Ovary (tissue), 7 donors: ENCODE measurements at regions not wholly inside any gene's neighbourhood (a gene's known extent, or its start where the extent isn't known, plus 50 kb on each side); places are given as distances from the start of the nearest gene placed in this dataset.

ENCODE experiments used
- DNase-seq, 5 donors: peaks; one replicate each; pipeline ENCODE4 v3.0.0-alpha.2; 2019 to 2020
- H3K27ac ChIP-seq, 2 donors: fragments of 200-600 bp; one replicate each; pipeline versions ENCODE4 v1.5.1 to v1.8.0; 2019 to 2022
- H3K27me3 ChIP-seq: fragments of 200-600 bp; one replicate; pipeline ENCODE4 v1.8.0; 2022
- H3K36me3 ChIP-seq: fragments of 200-600 bp; sonication (generic); one replicate; pipeline ENCODE4 v1.5.1; 2019
- H3K4me1 ChIP-seq: one replicate; pipeline ENCODE4 v1.8.1; 2013; ENCODE audit warnings: mild to moderate bottlenecking, moderate library complexity; ENCODE audit not compliant: insufficient read depth
- H3K4me3 ChIP-seq: fragments of 200-600 bp; sonication (generic); one replicate; pipeline ENCODE4 v1.5.1; 2017
- H3K9me3 ChIP-seq, 2 donors: fragments of 200-600 bp in 1 of 2; sonication (generic) in 1 of 2; one replicate each; pipeline versions ENCODE4 v1.5.1 to v1.8.1; 2013 to 2019; ENCODE audit warnings: mild to moderate bottlenecking in 1 of 2, moderate library complexity in 1 of 2
- CTCF ChIP-seq, 3 donors: fragments of 450-650 bp in 2 of 3; fragments of 200-600 bp in 1 of 3; IDR thresholded peaks; one replicate each; pipeline versions ENCODE4 v1.5.1 to v1.8.0; 2016 to 2022; ENCODE audit warnings: antibody characterized with exemption in 3 of 3, mild to moderate bottlenecking in 1 of 3
- EP300 ChIP-seq: sonication (generic); formaldehyde crosslinking; IDR thresholded peaks from one replicate; pipeline ENCODE4 v1.6.1; 2017; ENCODE audit warnings: antibody characterized with exemption
- POLR2A ChIP-seq: fragments of 450-650 bp; IDR thresholded peaks from one replicate; pipeline ENCODE4 v1.6.1; 2017; ENCODE audit warnings: antibody characterized with exemption, mild to moderate bottlenecking, moderate library complexity
- WGBS, 3 donors: extraction: QIAGEN DNeasy Blood & Tissue Kit in 1 of 3; methylation state at CpG; one replicate each; pipeline versions ENCODE4 v1.1.5 to v1.1.7; 2013 to 2017; 5-methylcytosine and 5-hydroxymethylcytosine counted together
- intact Hi-C, 4 donors: fragments of 100-400 bp; cut with DNase I; formaldehyde crosslinking; loops; one replicate each; pipeline versions ENCODE4 v1.11.0 to v1.15.1; 2022 to 2023
- donor health status: DM: no; HTN: no; CAD: no; lungs with moderate emphysema.
- donor health status: DM: no; HTN: no; CAD: no.
- donor health status: Bipolar disorder and iron deficiency.
- donor health status: DM: no; HTN: no; CAD: no.
- donor health status: DM: yes; HTN: yes; CAD: no.

- H3K4me1 ChIP-seq = no peaks in the 10 kb centered on the region
- no peaks in the 10 kb centered on the region for H3K36me3 ChIP-seq
- DNase-seq = no peak
- no peak for TF ChIP-seq CTCF (IDR thresholded peaks at IDR 0.05)
- no peak for TF ChIP-seq POLR2A
- no peak for TF ChIP-seq EP300
- no peaks in the 10 kb centered on the region for H3K9me3 ChIP-seq
- H3K27me3 ChIP-seq = no peaks in the 10 kb centered on the region
- intact Hi-C loops = no loop called here
- H3K27ac ChIP-seq = no peak overlapping the region
- H3K4me3 ChIP-seq = no peak overlapping the region
Measured at GRCh38 chrX:149097786-149098185, 407.3 kb downstream of the IDS start.

GRCh38 chrX:149092179-149092578 is 412.9 kb downstream of the IDS start:
- H3K4me3 ChIP-seq = no peak overlapping the region
- H3K27ac ChIP-seq = no peak overlapping the region
- no peaks in the 10 kb centered on the region for H3K27me3 ChIP-seq
- 54 to 57% (median 56%) methylated on average over 3 of the region's 3 CpGs for WGBS, 3 donors
- no peaks in the 10 kb centered on the region for H3K9me3 ChIP-seq
- intact Hi-C loops = no loop called here
- no peak for DNase-seq
- no peaks in the 10 kb centered on the region for H3K4me1 ChIP-seq
- H3K36me3 ChIP-seq = no peaks in the 10 kb centered on the region
- TF ChIP-seq EP300 (no peak), POLR2A (no peak), CTCF (IDR thresholded peaks at IDR 0.05) (no peak)

- Histone ChIP-seq H3K9me3 (no peaks in the 10 kb centered on the region), H3K4me1 (no peaks in the 10 kb centered on the region), H3K27me3 (no peaks in the 10 kb centered on the region), H3K4me3 (no peak overlapping the region), H3K27ac (no peak overlapping the region), H3K36me3 (no peaks in the 10 kb centered on the region)
- intact Hi-C loops = no loop called here
- no peak for DNase-seq
- no peak for TF ChIP-seq EP300
- no peak for TF ChIP-seq POLR2A
- no peak for TF ChIP-seq CTCF (IDR thresholded peaks at IDR 0.05)
- WGBS, 3 donors = 67 to 77% (median 68%) methylated on average over 5 of the region's 5 CpGs
Measured at GRCh38 chrX:149079805-149080406, 425.2 kb downstream of the IDS start.

- Histone ChIP-seq H3K27me3 (no peaks in the 10 kb centered on the region), H3K9me3 (no peaks in the 10 kb centered on the region), H3K36me3 (no peaks in the 10 kb centered on the region), H3K4me1 (no peaks in the 10 kb centered on the region), H3K4me3 (no peak overlapping the region), H3K27ac (no peak overlapping the region)
- intact Hi-C loops = no loop called here
- peak in 1 of 5 donors; percentile 15 for DNase-seq
- TF ChIP-seq POLR2A = no peak
- TF ChIP-seq EP300 = no peak
- no peak for TF ChIP-seq CTCF (IDR thresholded peaks at IDR 0.05)
- 26 to 44% (median 27%) methylated on average over 8 of the region's 8 CpGs for WGBS, 3 donors
Measured at GRCh38 chrX:149074398-149074797, 430.7 kb downstream of the IDS start.
